ENCODE measurements at regions not wholly inside any gene's neighbourhood (a gene's known extent, or its start where the extent isn't known, plus 50 kb on each side); places are given as distances from the start of the nearest gene placed in this dataset.
A peak's percentile ranks its signal among the peaks of the same experiment; 100 is the strongest.

DNA sequence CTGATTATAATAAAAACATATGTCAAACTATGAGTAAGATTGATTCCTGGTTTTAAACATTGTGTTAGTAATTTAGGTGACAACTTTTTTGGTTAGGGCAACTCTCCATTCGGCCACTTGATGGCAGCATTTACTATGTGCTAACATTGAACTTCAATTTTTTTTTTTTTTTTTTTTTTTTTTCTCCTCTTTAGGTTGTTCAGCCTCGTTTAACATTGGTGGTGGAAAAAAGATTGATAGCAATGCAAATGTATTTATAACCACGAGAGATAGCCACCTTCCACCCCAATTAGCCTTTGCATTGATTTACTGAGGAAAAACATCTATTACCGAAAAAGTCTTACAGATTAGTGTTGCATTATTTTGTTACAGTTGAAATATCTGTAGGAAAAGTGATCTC is 159.1 kb downstream of the CSNK1G3 start:
- in situ Hi-C loops (cut with MboI), result no loop called here

More for the DNA sequence above, 159.1 kb downstream of the CSNK1G3 start:
- peak; percentile 51 for DNase-seq
- no peak overlapping the region for H3K27ac ChIP-seq
- H2AFZ ChIP-seq, result no peak overlapping the region
- H3K36me3 ChIP-seq (ENCODE audit: low read depth), result no peaks in the 10 kb centered on the region
- H3K79me2 ChIP-seq (ENCODE audit: insufficient read depth), result no peaks in the 10 kb centered on the region
- H3K4me2 ChIP-seq (ENCODE audit: unreplicated experiment), result no peak overlapping the region
- H3K9me3 ChIP-seq (ENCODE audit: low read depth), result no peaks in the 10 kb centered on the region
- H3F3A ChIP-seq (ENCODE audit: insufficient read depth), result no peaks in the 10 kb centered on the region
- H3K4me3 ChIP-seq, result no peak overlapping the region
- no peak overlapping the region for H3K9ac ChIP-seq
- no peaks in the 10 kb centered on the region for H3K4me1 ChIP-seq (ENCODE audit: insufficient read depth)
- TF ChIP-seq EZH2 (IDR thresholded peaks at IDR 0.05; ENCODE audit: insufficient read depth, poor library complexity, severe bottlenecking), result no peak
- TF ChIP-seq EZH2phosphoT487 (IDR thresholded peaks at IDR 0.05; ENCODE audit: insufficient read depth, low read depth), result no peak
- no peaks in the 10 kb centered on the region for H4K20me1 ChIP-seq (ENCODE audit: insufficient read depth)
- 1 to 2% methylated on average over 4 of the region's 4 CpGs for WGBS, 2 experiments (ENCODE audit: low coverage in 1 of 2, low lambda C conversion rate in 2 of 2, missing lambda C conversion rate in 2 of 2)
- H3K9me2 ChIP-seq (ENCODE audit: insufficient read depth), result no peaks in the 10 kb centered on the region
- no peaks in the 10 kb centered on the region for H3K27me3 ChIP-seq (replicated peaks; ENCODE audit: insufficient read depth)
